ENCODE measurements at regions not wholly inside any gene's neighbourhood (a gene's known extent, or its start where the extent isn't known, plus 50 kb on each side); places are given as distances from the start of the nearest gene placed in this dataset.
"Not testable (repeated sequence)": the region's sequence is repeated elsewhere in the genome, so short reads cannot be mapped to it uniquely, and the experiment has no call there.

GRCh38 chr7:119963654-119964053 is 309.3 kb upstream of the KCND2 start:
- TF ChIP-seq CTCF (IDR thresholded peaks at IDR 0.05) (no peak), POLR2A (IDR thresholded peaks at IDR 0.05) (no peak), EP300 (IDR thresholded peaks at IDR 0.05) (no peak)
- no peak overlapping the region for H3K4me3 ChIP-seq
- H3K36me3 ChIP-seq: no peaks in the 10 kb centered on the region
- no peak for DNase-seq (ENCODE audit: low spot score in 2 of 2)
- no peak overlapping the region for H3K27ac ChIP-seq
- H3K4me1 ChIP-seq: no peaks in the 10 kb centered on the region
- H3K27me3 ChIP-seq: no peaks in the 10 kb centered on the region
- H3K9me3 ChIP-seq: no peaks in the 10 kb centered on the region

DNA sequence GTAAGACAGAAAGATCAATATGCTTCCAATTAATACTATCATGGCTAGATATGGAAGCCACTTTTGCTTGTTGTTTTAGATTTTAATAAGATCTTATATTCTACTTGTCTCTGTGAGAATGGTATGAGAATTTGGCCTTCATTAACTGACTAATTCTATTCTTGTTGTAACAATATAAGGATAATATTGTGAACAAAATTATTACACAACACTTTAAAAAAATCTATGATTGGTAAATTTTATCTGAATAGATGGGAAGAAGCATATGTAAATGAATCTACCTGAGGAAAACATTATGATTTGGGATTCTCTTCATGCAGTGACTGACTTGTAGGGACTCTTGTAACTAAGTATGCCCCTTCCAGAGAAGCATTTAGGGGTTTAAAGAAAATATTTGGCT is 308.9 kb upstream of the KCND2 start:
- no peak for TF ChIP-seq EP300 (IDR thresholded peaks at IDR 0.05)
- no peak for TF ChIP-seq CTCF (IDR thresholded peaks at IDR 0.05)
- TF ChIP-seq POLR2A (IDR thresholded peaks at IDR 0.05): no peak

DNA sequence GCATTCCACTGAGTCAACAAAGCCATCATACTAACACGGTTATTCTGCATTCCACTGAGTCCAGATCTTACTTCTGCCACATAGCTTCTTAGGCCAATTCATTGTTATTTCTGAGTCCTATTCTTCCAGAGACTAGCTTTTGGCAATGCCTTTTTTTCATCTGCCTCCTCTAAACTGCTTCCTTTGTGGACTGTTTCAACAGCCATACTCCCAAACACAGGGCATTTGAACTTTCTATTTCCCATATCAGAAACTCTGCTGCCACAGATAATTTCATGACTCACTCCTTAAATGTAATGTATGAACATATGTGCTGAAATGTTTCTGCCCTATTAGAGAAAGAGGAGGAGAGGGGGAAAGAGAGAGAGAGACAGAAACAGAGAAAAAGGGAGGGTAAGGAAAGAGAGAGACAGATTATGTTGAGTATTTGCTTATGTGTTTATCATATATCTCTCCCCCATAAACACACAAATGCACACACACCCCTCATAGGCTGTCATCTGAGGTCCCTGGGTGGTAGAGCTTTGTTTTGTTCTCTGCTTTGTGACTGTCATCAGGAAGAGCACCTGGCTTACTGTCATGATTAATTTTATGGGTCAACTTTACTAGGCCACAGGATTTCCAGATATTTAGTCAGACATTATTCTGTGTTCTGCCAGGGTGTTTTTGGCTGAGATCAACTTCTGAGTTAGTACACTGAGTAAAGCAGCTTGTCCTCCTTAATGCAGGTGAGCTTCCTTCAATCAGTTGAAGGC is 308.0 kb upstream of the KCND2 start:
- Histone ChIP-seq H3K27ac (no peak overlapping the region), H3K9me3 (no peaks in the 10 kb centered on the region), H3K36me3 (no peaks in the 10 kb centered on the region), H3K4me1 (no peaks in the 10 kb centered on the region), H3K27me3 (no peaks in the 10 kb centered on the region), H3K4me3 (no peak overlapping the region)
- 19 to 21% methylated on average over 1 of the region's 1 CpG for WGBS, 2 donors
- no peak for TF ChIP-seq CTCF (IDR thresholded peaks at IDR 0.05)
- TF ChIP-seq EP300 (IDR thresholded peaks at IDR 0.05): no peak
- TF ChIP-seq POLR2A (IDR thresholded peaks at IDR 0.05): no peak
- DNase-seq (ENCODE audit: low spot score in 2 of 2): no peak

More for the DNA sequence above, 308.9 kb upstream of the KCND2 start:
- H3K4me3 ChIP-seq: no peak overlapping the region
- H3K27ac ChIP-seq: no peak overlapping the region
- H3K9me3 ChIP-seq: no peaks in the 10 kb centered on the region
- H3K27me3 ChIP-seq: no peaks in the 10 kb centered on the region
- DNase-seq (ENCODE audit: low spot score in 2 of 2): no peak
- H3K4me1 ChIP-seq: no peaks in the 10 kb centered on the region
- H3K36me3 ChIP-seq: no peaks in the 10 kb centered on the region

- TF ChIP-seq EP300 (IDR thresholded peaks at IDR 0.05) (no peak), POLR2A (IDR thresholded peaks at IDR 0.05) (no peak), CTCF (IDR thresholded peaks at IDR 0.05) (no peak)
- no peaks in the 10 kb centered on the region for H3K9me3 ChIP-seq
- no peaks in the 10 kb centered on the region for H3K36me3 ChIP-seq
- WGBS, 2 donors: 47 to 60% methylated on average over 4 of the region's 4 CpGs
- no peak for DNase-seq (ENCODE audit: low spot score in 2 of 2)
- no peaks in the 10 kb centered on the region for H3K4me1 ChIP-seq
- no peak overlapping the region for H3K27ac ChIP-seq
- no peaks in the 10 kb centered on the region for H3K27me3 ChIP-seq
- H3K4me3 ChIP-seq: no peak overlapping the region
Observed at GRCh38 chr7:119967221-119967620, 305.8 kb upstream of the KCND2 start.

GRCh38 chr7:119968411-119968810 is 304.6 kb upstream of the KCND2 start:
- WGBS, 2 donors: 88 to 92% methylated on average over 3 of the region's 3 CpGs
- H3K9me3 ChIP-seq: not testable (repeated sequence)

GRCh38 chr7:119969054-119969453 is 303.9 kb upstream of the KCND2 start:
- Histone ChIP-seq H3K27ac (no peak overlapping the region), H3K36me3 (no peaks in the 10 kb centered on the region), H3K4me3 (no peak overlapping the region), H3K4me1 (no peaks in the 10 kb centered on the region), H3K9me3 (no peaks in the 10 kb centered on the region), H3K27me3 (no peaks in the 10 kb centered on the region)
- DNase-seq (ENCODE audit: low spot score in 2 of 2): no peak
- TF ChIP-seq CTCF (IDR thresholded peaks at IDR 0.05) (no peak), EP300 (IDR thresholded peaks at IDR 0.05) (no peak), POLR2A (IDR thresholded peaks at IDR 0.05) (no peak)
- 4 to 13% methylated on average over 1 of the region's 1 CpG for WGBS, 2 donors

More at GRCh38 chr7:119968411-119968810, 304.6 kb upstream of the KCND2 start:
- not testable (repeated sequence) for H3K27me3 ChIP-seq; H3K36me3 ChIP-seq; H3K4me3 ChIP-seq; H3K4me1 ChIP-seq; H3K27ac ChIP-seq; DNase-seq (ENCODE audit: low spot score in 2 of 2)

Measured in tibial nerve (tissue), 4 donors.